ENCODE measurements at regions not wholly inside any gene's neighbourhood (a gene's known extent, or its start where the extent isn't known, plus 50 kb on each side); places are given as distances from the start of the nearest gene placed in this dataset.

DNA sequence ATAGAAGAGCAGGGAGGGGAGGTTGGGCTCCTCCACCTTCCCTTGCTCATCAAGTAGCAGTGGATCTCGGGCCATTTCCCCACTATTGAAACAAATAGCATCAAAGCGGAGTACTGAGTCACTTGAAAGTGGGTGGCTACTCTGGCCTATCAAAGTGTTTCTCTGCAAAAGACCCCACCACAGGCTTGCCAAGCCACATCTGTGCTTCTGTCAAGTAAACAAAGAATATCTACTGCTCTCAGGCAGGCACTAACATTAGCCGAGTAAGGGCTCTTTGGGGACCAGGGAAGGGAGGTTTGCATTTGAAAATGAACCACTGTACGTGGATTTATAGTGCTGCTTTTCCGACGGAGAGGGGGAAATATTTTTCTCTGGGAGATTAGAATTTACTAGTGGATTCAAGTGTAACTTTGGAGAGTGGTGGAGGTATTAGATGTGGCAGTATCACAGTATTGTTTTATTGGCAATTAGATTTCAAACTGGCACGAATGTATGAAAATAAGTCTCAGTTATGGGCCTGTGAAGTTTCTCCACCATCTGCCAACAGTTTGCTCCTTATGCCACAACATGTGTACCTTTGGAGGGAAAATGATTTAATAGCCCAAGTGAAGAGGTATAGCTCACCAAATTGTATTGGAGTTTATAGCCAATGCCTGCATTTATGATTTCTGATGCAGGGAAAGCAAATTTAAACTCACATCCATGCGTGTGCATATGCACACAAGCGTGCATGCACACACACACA lies 97.5 kb downstream of the RPS24 start:
- H3K27ac ChIP-seq: no peak overlapping the region
- H3K36me3 ChIP-seq (ENCODE audit: insufficient read depth, low read length): no peaks in the 10 kb centered on the region
- no peak overlapping the region for H3K9ac ChIP-seq (ENCODE audit: insufficient read length)
- no peak overlapping the region for H3K4me3 ChIP-seq
- no peak for TF ChIP-seq FOXP2 (optimal IDR thresholded peaks at IDR 0.05; ENCODE audit: control extremely low read depth, extremely low read length, insufficient read depth)
- no peak for TF ChIP-seq EZH2 (IDR thresholded peaks at IDR 0.05)
- no peak for TF ChIP-seq POLR2AphosphoS5 (IDR thresholded peaks at IDR 0.05; ENCODE audit: borderline replicate concordance, low read depth, low read length)
- H3K9me3 ChIP-seq (ENCODE audit: low read depth, low read length): no peaks in the 10 kb centered on the region
- DNase-seq (ENCODE audit: low read depth, low spot score): no peak

GRCh38 chr10:78134773-78135306 lies 101.2 kb downstream of the RPS24 start:
- Histone ChIP-seq H3K9ac (ENCODE audit: insufficient read length) (no peak overlapping the region), H3K4me3 (no peak overlapping the region), H3K9me3 (ENCODE audit: low read depth, low read length) (no peaks in the 10 kb centered on the region), H3K36me3 (ENCODE audit: insufficient read depth, low read length) (no peaks in the 10 kb centered on the region), H3K27ac (no peak overlapping the region)
- no peak for DNase-seq (ENCODE audit: low read depth, low spot score)
- no peak for TF ChIP-seq FOXP2 (optimal IDR thresholded peaks at IDR 0.05; ENCODE audit: control extremely low read depth, extremely low read length, insufficient read depth)
- TF ChIP-seq POLR2AphosphoS5 (IDR thresholded peaks at IDR 0.05; ENCODE audit: borderline replicate concordance, low read depth, low read length): no peak
- TF ChIP-seq EZH2 (IDR thresholded peaks at IDR 0.05): no peak

- DNase-seq (ENCODE audit: low read depth, low spot score): no peak
- Histone ChIP-seq H3K9ac (ENCODE audit: insufficient read length) (no peak overlapping the region), H3K4me3 (no peak overlapping the region), H3K36me3 (ENCODE audit: insufficient read depth, low read length) (no peaks in the 10 kb centered on the region), H3K27ac (peak overlapping the region; percentile 35; the same call in 1 of the 2 replicates), H3K9me3 (ENCODE audit: low read depth, low read length) (no peaks in the 10 kb centered on the region)
- TF ChIP-seq POLR2AphosphoS5 (IDR thresholded peaks at IDR 0.05; ENCODE audit: borderline replicate concordance, low read depth, low read length): no peak
- TF ChIP-seq EZH2 (IDR thresholded peaks at IDR 0.05): no peak
- no peak for TF ChIP-seq FOXP2 (optimal IDR thresholded peaks at IDR 0.05; ENCODE audit: control extremely low read depth, extremely low read length, insufficient read depth)
These were observed 103.5 kb downstream of the RPS24 start for GRCh38 chr10:78137147-78137546.

DNA sequence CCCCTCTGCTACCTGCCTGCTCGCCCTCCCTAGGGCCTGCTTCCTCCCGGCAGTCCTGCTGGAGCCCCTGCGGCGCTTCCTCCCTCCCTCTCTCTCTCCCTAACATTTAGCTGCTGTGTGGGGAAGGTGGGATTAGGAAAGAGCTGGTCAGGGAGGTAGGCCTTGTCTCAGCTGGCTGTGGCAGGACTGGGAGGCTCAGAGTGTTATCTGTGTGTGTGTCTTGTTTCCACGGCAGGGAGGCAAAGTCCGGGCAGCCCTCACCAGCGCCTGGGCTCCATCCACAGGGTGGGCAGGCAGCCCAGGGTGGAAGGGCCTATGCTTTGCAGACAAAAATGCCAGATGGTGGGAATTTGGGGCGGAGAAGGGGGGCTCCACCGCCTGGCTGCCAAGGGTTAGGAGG lies 105.7 kb downstream of the RPS24 start:
- DNase-seq (ENCODE audit: low read depth, low spot score): no peak

GRCh38 chr10:78140066-78140630 lies 106.5 kb downstream of the RPS24 start:
- H3K27ac ChIP-seq: no peak overlapping the region
- no peak for DNase-seq (ENCODE audit: low read depth, low spot score)
- H3K36me3 ChIP-seq (ENCODE audit: insufficient read depth, low read length): no peaks in the 10 kb centered on the region
- no peak overlapping the region for H3K9ac ChIP-seq (ENCODE audit: insufficient read length)
- no peak overlapping the region for H3K4me3 ChIP-seq
- TF ChIP-seq FOXP2 (optimal IDR thresholded peaks at IDR 0.05; ENCODE audit: control extremely low read depth, extremely low read length, insufficient read depth) (no peak), POLR2AphosphoS5 (IDR thresholded peaks at IDR 0.05; ENCODE audit: borderline replicate concordance, low read depth, low read length) (no peak), EZH2 (IDR thresholded peaks at IDR 0.05) (no peak)
- H3K9me3 ChIP-seq (ENCODE audit: low read depth, low read length): no peaks in the 10 kb centered on the region

More for the DNA sequence above, 105.7 kb downstream of the RPS24 start:
- Histone ChIP-seq H3K27ac (no peak overlapping the region), H3K9me3 (ENCODE audit: low read depth, low read length) (no peaks in the 10 kb centered on the region), H3K4me3 (no peak overlapping the region), H3K9ac (ENCODE audit: insufficient read length) (no peak overlapping the region), H3K36me3 (ENCODE audit: insufficient read depth, low read length) (no peaks in the 10 kb centered on the region)
- TF ChIP-seq FOXP2 (optimal IDR thresholded peaks at IDR 0.05; ENCODE audit: control extremely low read depth, extremely low read length, insufficient read depth) (no peak), POLR2AphosphoS5 (IDR thresholded peaks at IDR 0.05; ENCODE audit: borderline replicate concordance, low read depth, low read length) (no peak), EZH2 (IDR thresholded peaks at IDR 0.05) (no peak)

DNA sequence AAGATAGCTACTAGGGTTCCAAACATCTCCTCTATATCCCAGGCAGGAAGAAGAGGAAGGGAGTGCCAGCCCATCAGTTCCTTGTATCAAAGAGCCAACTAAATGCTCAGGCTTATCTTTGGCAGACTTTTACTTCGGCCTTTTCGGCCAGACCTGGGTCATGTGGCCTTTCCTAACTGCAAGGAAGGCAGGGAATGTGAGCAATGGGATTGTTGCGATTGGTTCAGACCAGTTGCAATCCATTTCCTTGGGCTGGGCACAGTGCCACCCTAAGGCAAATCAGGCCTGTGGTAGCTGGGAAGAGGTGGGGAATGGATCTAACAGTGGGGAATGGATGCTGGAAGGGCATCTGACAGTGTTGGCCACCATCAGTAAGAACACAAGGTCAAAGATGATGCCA lies 109.9 kb downstream of the RPS24 start:
- H3K9ac ChIP-seq (ENCODE audit: insufficient read length): no peak overlapping the region
- no peak for DNase-seq (ENCODE audit: low read depth, low spot score)

DNA sequence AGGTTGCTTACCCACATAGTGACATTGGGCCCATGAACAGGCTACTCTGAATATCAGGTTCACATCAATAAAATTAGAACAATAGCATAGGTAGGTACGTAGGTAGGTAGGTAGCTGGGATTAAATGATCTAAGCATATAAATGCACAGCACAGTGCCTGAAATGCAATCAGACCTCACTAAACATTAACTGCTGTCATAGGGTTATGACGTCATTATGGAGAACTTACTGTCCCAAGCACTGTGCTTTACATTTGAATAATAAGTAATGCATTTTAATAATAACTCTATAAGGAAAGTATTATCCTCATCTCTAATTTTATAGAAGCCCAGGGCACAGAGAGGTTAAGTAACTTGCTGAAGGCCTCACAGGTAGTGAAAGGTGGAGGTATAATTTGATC lies 112.5 kb downstream of the RPS24 start:
- TF ChIP-seq FOXP2 (optimal IDR thresholded peaks at IDR 0.05; ENCODE audit: control extremely low read depth, extremely low read length, insufficient read depth) (no peak), EZH2 (IDR thresholded peaks at IDR 0.05) (no peak), POLR2AphosphoS5 (IDR thresholded peaks at IDR 0.05; ENCODE audit: borderline replicate concordance, low read depth, low read length) (no peak)
- H3K9me3 ChIP-seq (ENCODE audit: low read depth, low read length): no peaks in the 10 kb centered on the region
- H3K9ac ChIP-seq (ENCODE audit: insufficient read length): no peak overlapping the region
- DNase-seq (ENCODE audit: low read depth, low spot score): no peak
- H3K27ac ChIP-seq: no peak overlapping the region
- no peaks in the 10 kb centered on the region for H3K36me3 ChIP-seq (ENCODE audit: insufficient read depth, low read length)
- no peak overlapping the region for H3K4me3 ChIP-seq

More for the DNA sequence above, 109.9 kb downstream of the RPS24 start:
- no peak overlapping the region for H3K4me3 ChIP-seq
- TF ChIP-seq POLR2AphosphoS5 (IDR thresholded peaks at IDR 0.05; ENCODE audit: borderline replicate concordance, low read depth, low read length): no peak
- TF ChIP-seq EZH2 (IDR thresholded peaks at IDR 0.05): no peak
- no peak for TF ChIP-seq FOXP2 (optimal IDR thresholded peaks at IDR 0.05; ENCODE audit: control extremely low read depth, extremely low read length, insufficient read depth)
- H3K36me3 ChIP-seq (ENCODE audit: insufficient read depth, low read length): no peaks in the 10 kb centered on the region
- H3K27ac ChIP-seq: no peak overlapping the region
- H3K9me3 ChIP-seq (ENCODE audit: low read depth, low read length): no peaks in the 10 kb centered on the region

DNA sequence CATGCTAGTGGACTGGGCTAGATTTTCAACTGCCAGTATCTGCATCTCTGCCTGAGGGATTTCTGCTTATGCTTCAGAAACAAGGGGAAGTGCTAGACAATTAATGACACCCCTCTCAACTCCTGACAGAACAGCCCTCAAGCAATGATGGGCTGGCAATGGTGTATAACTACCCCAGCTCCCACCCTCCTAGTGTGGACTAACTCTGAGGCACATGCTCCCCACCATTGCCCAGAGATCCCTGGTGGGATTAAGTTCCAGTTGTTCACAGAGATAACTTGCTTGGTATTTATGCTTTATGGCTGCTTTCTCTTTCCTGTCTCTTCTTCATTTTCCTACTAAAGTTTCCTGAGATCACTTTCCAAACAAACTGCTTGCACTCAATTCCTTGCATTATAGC lies 113.5 kb downstream of the RPS24 start:
- no peak overlapping the region for H3K9ac ChIP-seq (ENCODE audit: insufficient read length)
- TF ChIP-seq EZH2 (IDR thresholded peaks at IDR 0.05) (no peak), POLR2AphosphoS5 (IDR thresholded peaks at IDR 0.05; ENCODE audit: borderline replicate concordance, low read depth, low read length) (no peak), FOXP2 (optimal IDR thresholded peaks at IDR 0.05; ENCODE audit: control extremely low read depth, extremely low read length, insufficient read depth) (no peak)
- DNase-seq (ENCODE audit: low read depth, low spot score): no peak

More for the DNA sequence above, 113.5 kb downstream of the RPS24 start:
- no peaks in the 10 kb centered on the region for H3K36me3 ChIP-seq (ENCODE audit: insufficient read depth, low read length)
- H3K27ac ChIP-seq: no peak overlapping the region
- H3K9me3 ChIP-seq (ENCODE audit: low read depth, low read length): no peaks in the 10 kb centered on the region
- no peak overlapping the region for H3K4me3 ChIP-seq

All from SK-N-MC (cell line).